OCI-LY7 (cell line): ENCODE measurements at regions not wholly inside any gene's neighbourhood (a gene's known extent, or its start where the extent isn't known, plus 50 kb on each side); places are given as distances from the start of the nearest gene placed in this dataset.

Source experiments
- CTCF ChIP-seq: fragments of 200-600 bp; sonication (generic); conservative IDR thresholded peaks from 2 replicates; pipeline ENCODE4 v1.5.1; 2014; ENCODE audit warnings: mild to moderate bottlenecking, antibody characterized with exemption, low read length, moderate library complexity, mixed read lengths
- EZH2phosphoT487 ChIP-seq: fragments of 200-600 bp; sonication (generic); IDR thresholded peaks from 2 replicates; pipeline ENCODE4 v1.6.1; 2018; ENCODE audit warnings: low read depth, borderline replicate concordance, mild to moderate bottlenecking, mixed run types, antibody characterized with exemption, low read length, moderate library complexity, mixed read lengths

GRCh38 chr13:78247362-78247761 is 328.7 kb upstream of the EDNRB start:
- TF ChIP-seq CTCF = no peak
- no peak for TF ChIP-seq EZH2phosphoT487
